ENCODE measurements at regions not wholly inside any gene's neighbourhood (a gene's known extent, or its start where the extent isn't known, plus 50 kb on each side); places are given as distances from the start of the nearest gene placed in this dataset.
"Not testable (repeated sequence)": the region's sequence is repeated elsewhere in the genome, so short reads cannot be mapped to it uniquely, and the experiment has no call there.

- DNase-seq: no peak
- WGBS, 2 experiments (ENCODE audit: insufficient coverage in 1 of 2, insufficient read length in 1 of 2): 100% methylated on average over 1 of the region's 1 CpG; no CpG with 5 or more reads in 1 of the 2 experiments
Measured at GRCh38 chr6:120759570-120759969, 574.7 kb downstream of the TBC1D32 start.

GRCh38 chr6:120748574-120748973 lies 585.7 kb downstream of the TBC1D32 start:
- not testable (repeated sequence) for H3K9me3 ChIP-seq (ENCODE audit: control insufficient read depth, low read length); H3K27me3 ChIP-seq (ENCODE audit: control insufficient read depth, insufficient read depth, low read length, poor library complexity, severe bottlenecking); H3K27me3 Mint-ChIP-seq (ENCODE audit: insufficient read depth); H3K4me3 ChIP-seq (ENCODE audit: low read length); DNase-seq; H3K36me3 ChIP-seq (ENCODE audit: control insufficient read depth, insufficient read depth, low read length); H3K4me1 ChIP-seq (ENCODE audit: control insufficient read depth, insufficient read depth, low read length); H3K36me3 Mint-ChIP-seq (ENCODE audit: low read depth); H3K27ac ChIP-seq (ENCODE audit: low read depth, low read length); H3K9ac ChIP-seq (ENCODE audit: extremely low read depth, low read length, poor library complexity, severe bottlenecking)
- H3K9me3 Mint-ChIP-seq: peaks cover 16% of the 10 kb centered on the region
- peak overlapping the region; percentile 78 for H3K27ac Mint-ChIP-seq
- H3K4me1 Mint-ChIP-seq: peaks cover 11% of the 10 kb centered on the region
- WGBS, 2 experiments (ENCODE audit: insufficient coverage in 1 of 2, insufficient read length in 1 of 2): 81 to 98% methylated on average over 5 to 12 of the region's 12 CpGs
- H3K4me3 Mint-ChIP-seq: peak overlapping the region; percentile 49

More at GRCh38 chr6:120759570-120759969, 574.7 kb downstream of the TBC1D32 start:
- Mint-ChIP-seq H3K27me3 (ENCODE audit: insufficient read depth) (no peaks in the 10 kb centered on the region), H3K4me1 (no peaks in the 10 kb centered on the region), H3K9me3 (no peaks in the 10 kb centered on the region), H3K4me3 (no peak overlapping the region), H3K27ac (no peak overlapping the region), H3K36me3 (ENCODE audit: low read depth) (no peaks in the 10 kb centered on the region)
- Histone ChIP-seq H3K9me3 (ENCODE audit: control insufficient read depth, low read length) (no peaks in the 10 kb centered on the region), H3K27me3 (ENCODE audit: control insufficient read depth, insufficient read depth, low read length, poor library complexity, severe bottlenecking) (no peaks in the 10 kb centered on the region), H3K36me3 (ENCODE audit: control insufficient read depth, insufficient read depth, low read length) (no peaks in the 10 kb centered on the region), H3K4me1 (ENCODE audit: control insufficient read depth, insufficient read depth, low read length) (no peaks in the 10 kb centered on the region), H3K4me3 (ENCODE audit: low read length) (no peak overlapping the region), H3K27ac (ENCODE audit: low read depth, low read length) (no peak overlapping the region), H3K9ac (ENCODE audit: extremely low read depth, low read length, poor library complexity, severe bottlenecking) (no peak overlapping the region)
- TF ChIP-seq, protein P1, sequence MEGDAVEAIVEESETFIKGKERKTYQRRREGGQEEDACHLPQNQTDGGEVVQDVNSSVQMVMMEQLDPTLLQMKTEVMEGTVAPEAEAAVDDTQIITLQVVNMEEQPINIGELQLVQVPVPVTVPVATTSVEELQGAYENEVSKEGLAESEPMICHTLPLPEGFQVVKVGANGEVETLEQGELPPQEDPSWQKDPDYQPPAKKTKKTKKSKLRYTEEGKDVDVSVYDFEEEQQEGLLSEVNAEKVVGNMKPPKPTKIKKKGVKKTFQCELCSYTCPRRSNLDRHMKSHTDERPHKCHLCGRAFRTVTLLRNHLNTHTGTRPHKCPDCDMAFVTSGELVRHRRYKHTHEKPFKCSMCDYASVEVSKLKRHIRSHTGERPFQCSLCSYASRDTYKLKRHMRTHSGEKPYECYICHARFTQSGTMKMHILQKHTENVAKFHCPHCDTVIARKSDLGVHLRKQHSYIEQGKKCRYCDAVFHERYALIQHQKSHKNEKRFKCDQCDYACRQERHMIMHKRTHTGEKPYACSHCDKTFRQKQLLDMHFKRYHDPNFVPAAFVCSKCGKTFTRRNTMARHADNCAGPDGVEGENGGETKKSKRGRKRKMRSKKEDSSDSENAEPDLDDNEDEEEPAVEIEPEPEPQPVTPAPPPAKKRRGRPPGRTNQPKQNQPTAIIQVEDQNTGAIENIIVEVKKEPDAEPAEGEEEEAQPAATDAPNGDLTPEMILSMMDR (conservative IDR thresholded peaks at IDR 0.05): no peak

DNA sequence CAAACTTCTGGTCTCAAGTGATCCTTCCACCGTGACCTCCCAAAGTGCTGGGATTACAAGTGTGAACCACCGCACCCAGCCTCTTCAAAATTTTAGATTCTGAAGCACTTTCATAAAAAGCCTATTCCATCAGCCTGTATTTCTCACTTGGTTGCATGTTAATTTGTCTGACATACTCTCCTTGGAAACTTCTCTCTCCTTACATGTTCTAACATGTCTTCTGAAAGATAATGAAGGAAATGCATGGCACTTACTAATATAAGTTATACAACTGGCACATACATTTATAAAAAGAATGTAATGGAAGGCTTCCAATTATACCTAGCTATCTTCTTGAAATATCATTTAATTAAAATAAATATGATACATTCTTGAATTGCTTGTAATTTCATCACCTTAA lies 597.5 kb downstream of the TBC1D32 start:
- 96 to 100% methylated on average over 2 of the region's 2 CpGs for WGBS, 2 experiments (ENCODE audit: insufficient coverage in 1 of 2, insufficient read length in 1 of 2)
- Mint-ChIP-seq H3K4me1 (no peaks in the 10 kb centered on the region), H3K4me3 (no peak overlapping the region), H3K9me3 (peaks cover 11% of the 10 kb centered on the region), H3K27me3 (ENCODE audit: insufficient read depth) (no peaks in the 10 kb centered on the region), H3K36me3 (ENCODE audit: low read depth) (no peaks in the 10 kb centered on the region), H3K27ac (no peak overlapping the region)
- Histone ChIP-seq H3K27ac (ENCODE audit: low read depth, low read length) (no peak overlapping the region), H3K9me3 (ENCODE audit: control insufficient read depth, low read length) (peaks cover 17% of the 10 kb centered on the region), H3K4me1 (ENCODE audit: control insufficient read depth, insufficient read depth, low read length) (no peaks in the 10 kb centered on the region), H3K36me3 (ENCODE audit: control insufficient read depth, insufficient read depth, low read length) (no peaks in the 10 kb centered on the region), H3K9ac (ENCODE audit: extremely low read depth, low read length, poor library complexity, severe bottlenecking) (no peak overlapping the region), H3K27me3 (ENCODE audit: control insufficient read depth, insufficient read depth, low read length, poor library complexity, severe bottlenecking) (no peaks in the 10 kb centered on the region), H3K4me3 (ENCODE audit: low read length) (no peak overlapping the region)
- TF ChIP-seq, protein P1 (conservative IDR thresholded peaks at IDR 0.05): no peak
- DNase-seq: no peak

DNA sequence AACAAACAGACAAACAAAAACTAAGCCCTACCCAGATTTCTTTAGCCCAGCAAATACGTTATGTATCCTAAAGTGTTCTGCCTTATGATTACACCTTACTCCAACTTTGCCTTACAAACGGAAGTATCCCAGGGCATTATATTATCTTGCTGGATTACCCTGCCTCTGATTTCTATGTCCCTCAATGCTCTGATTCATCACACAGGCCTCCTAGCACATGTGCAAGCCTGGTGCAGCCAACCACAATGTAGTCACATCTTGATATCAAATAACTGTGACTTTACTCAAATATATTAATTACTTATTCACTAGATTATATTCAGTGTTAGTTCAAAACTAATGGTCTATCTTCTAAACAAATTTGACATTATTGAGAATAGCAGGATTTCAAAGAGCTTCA lies 598.6 kb downstream of the TBC1D32 start:
- Histone ChIP-seq H3K9me3 (ENCODE audit: control insufficient read depth, low read length) (peaks cover 23% of the 10 kb centered on the region), H3K36me3 (ENCODE audit: control insufficient read depth, insufficient read depth, low read length) (no peaks in the 10 kb centered on the region), H3K4me1 (ENCODE audit: control insufficient read depth, insufficient read depth, low read length) (no peaks in the 10 kb centered on the region), H3K27me3 (ENCODE audit: control insufficient read depth, insufficient read depth, low read length, poor library complexity, severe bottlenecking) (no peaks in the 10 kb centered on the region), H3K4me3 (ENCODE audit: low read length) (no peak overlapping the region), H3K27ac (ENCODE audit: low read depth, low read length) (no peak overlapping the region), H3K9ac (ENCODE audit: extremely low read depth, low read length, poor library complexity, severe bottlenecking) (no peak overlapping the region)
- Mint-ChIP-seq H3K27me3 (ENCODE audit: insufficient read depth) (no peaks in the 10 kb centered on the region), H3K36me3 (ENCODE audit: low read depth) (no peaks in the 10 kb centered on the region), H3K9me3 (peaks cover 11% of the 10 kb centered on the region), H3K4me1 (no peaks in the 10 kb centered on the region), H3K4me3 (no peak overlapping the region), H3K27ac (no peak overlapping the region)
- TF ChIP-seq, protein P1 (conservative IDR thresholded peaks at IDR 0.05): no peak
- WGBS, 2 experiments (ENCODE audit: insufficient coverage in 1 of 2, insufficient read length in 1 of 2): 90 to 95% methylated on average over 1 to 2 of the region's 2 CpGs
- DNase-seq: no peak
